Fibroblast of the aortic adventitia (primary cell): ENCODE measurements at regions not wholly inside any gene's neighbourhood (a gene's known extent, or its start where the extent isn't known, plus 50 kb on each side); places are given as distances from the start of the nearest gene placed in this dataset.
A peak's percentile ranks its signal among the peaks of the same experiment; 100 is the strongest.

Experiments
- DNase-seq: peaks from one replicate; pipeline ENCODE4 v3.0.0-alpha.2; 2010; ENCODE audit warnings: low read depth
- H3K4me3 ChIP-seq: 2 replicates; pipeline ENCODE4 v1.5.1; 2011; ENCODE audit warnings: low read depth, mild to moderate bottlenecking, control low read depth, low read length, moderate library complexity
- TF ChIP-seq, protein P1 (sequence below): IDR thresholded peaks from 2 replicates; pipeline ENCODE4 v1.5.1; 2011; ENCODE audit warnings: mild to moderate bottlenecking, low read length, control low read depth, inconsistent platforms; ENCODE audit not compliant: insufficient read depth

- H3K4me3 ChIP-seq, result peak overlapping the region; percentile 48
- peak; percentile 91 for DNase-seq
- TF ChIP-seq, protein P1, sequence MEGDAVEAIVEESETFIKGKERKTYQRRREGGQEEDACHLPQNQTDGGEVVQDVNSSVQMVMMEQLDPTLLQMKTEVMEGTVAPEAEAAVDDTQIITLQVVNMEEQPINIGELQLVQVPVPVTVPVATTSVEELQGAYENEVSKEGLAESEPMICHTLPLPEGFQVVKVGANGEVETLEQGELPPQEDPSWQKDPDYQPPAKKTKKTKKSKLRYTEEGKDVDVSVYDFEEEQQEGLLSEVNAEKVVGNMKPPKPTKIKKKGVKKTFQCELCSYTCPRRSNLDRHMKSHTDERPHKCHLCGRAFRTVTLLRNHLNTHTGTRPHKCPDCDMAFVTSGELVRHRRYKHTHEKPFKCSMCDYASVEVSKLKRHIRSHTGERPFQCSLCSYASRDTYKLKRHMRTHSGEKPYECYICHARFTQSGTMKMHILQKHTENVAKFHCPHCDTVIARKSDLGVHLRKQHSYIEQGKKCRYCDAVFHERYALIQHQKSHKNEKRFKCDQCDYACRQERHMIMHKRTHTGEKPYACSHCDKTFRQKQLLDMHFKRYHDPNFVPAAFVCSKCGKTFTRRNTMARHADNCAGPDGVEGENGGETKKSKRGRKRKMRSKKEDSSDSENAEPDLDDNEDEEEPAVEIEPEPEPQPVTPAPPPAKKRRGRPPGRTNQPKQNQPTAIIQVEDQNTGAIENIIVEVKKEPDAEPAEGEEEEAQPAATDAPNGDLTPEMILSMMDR, result no peak
These were observed 95.5 kb upstream of the ZMIZ1 start for GRCh38 chr10:78972947-78973900.

GRCh38 chr10:78973901-78974616 is 94.7 kb upstream of the ZMIZ1 start:
- peak; percentile 76 for DNase-seq

GRCh38 chr10:78974617-78975317 is 94.0 kb upstream of the ZMIZ1 start:
- TF ChIP-seq, protein P1, result peak; percentile 72
- no peak overlapping the region for H3K4me3 ChIP-seq
- DNase-seq, result peak; percentile 91

More at GRCh38 chr10:78973901-78974616, 94.7 kb upstream of the ZMIZ1 start:
- H3K4me3 ChIP-seq, result peak overlapping the region; percentile 42
- TF ChIP-seq, protein P1, result peak; percentile 18

- H3K4me3 ChIP-seq, result no peak overlapping the region
- DNase-seq, result no peak
- TF ChIP-seq, protein P1, result no peak
These were observed 92.8 kb upstream of the ZMIZ1 start for GRCh38 chr10:78975926-78976325.

DNA sequence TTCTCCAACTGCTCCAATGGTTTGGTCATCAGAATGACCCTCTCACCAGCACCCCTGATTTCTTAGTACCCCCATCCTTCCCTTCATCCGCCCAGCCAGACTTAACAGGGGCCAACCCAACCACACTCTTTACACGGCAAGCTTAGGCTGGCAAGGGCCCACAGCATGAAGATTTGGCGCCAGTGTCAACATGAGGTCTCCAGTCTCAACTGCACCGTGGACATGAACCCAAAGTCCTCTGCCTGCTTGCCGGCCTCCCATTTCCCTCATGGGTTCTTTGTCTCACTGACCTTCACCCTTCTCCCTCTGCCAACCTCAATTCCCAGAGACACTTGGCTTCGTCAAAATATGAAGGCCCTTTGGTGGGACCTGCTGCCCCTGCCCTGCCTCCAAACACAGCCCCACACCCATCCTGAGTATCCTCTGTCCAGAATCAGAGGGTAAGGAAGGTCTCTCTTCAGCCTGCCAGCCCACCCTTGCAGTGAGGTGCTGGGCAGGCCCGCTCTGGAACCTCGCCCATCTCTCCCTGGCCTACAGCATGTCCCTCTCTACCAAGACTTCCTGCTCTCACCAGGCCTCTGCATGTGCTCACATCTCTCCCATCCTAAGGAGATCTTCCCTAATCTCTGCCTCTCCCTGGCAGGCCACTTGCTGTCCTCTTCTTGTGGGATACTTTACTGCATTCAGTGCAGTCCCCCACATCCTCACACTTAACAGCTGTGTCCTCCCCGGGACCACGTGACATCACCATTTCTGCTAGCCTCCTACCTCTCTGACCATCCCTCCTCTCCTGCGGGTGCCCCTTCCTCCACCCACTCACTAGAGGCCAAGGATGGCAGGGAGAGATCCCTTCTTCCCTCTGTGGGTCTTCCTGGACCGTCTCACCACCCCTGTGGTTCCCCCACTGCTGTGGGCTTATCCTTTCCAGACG is 91.7 kb upstream of the ZMIZ1 start:
- TF ChIP-seq, protein P1, result no peak
- no peak overlapping the region for H3K4me3 ChIP-seq
- no peak for DNase-seq
